Activated T-helper 1 cell treated with anti-CD3 and anti-CD28 coated beads, Interleukin-12 subunit alpha, Interleukin-12 subunit beta, Interleukin-2, Interleukin-4 antibody, amounts not matched to agents 30 ng/mL and 10 ng/mL and 1 ng/mL, durations not matched to agents 14 hours and 24 hours and 36 hours (primary cell): ENCODE measurements at regions not wholly inside any gene's neighbourhood (a gene's known extent, or its start where the extent isn't known, plus 50 kb on each side); places are given as distances from the start of the nearest gene placed in this dataset.

Source experiments
- DNase-seq: peaks from one replicate; pipeline ENCODE4 v3.0.0; 2021; ENCODE audit warnings: low spot score
- H3K27ac Mint-ChIP-seq: one replicate; pipeline ENCODE4 v1.8.0; 2021; ENCODE audit warnings: mild to moderate bottlenecking, mixed read lengths
- H3K27me3 Mint-ChIP-seq: one replicate; pipeline ENCODE4 v1.8.0; 2022; ENCODE audit warnings: mild to moderate bottlenecking, moderate library complexity, mixed read lengths; ENCODE audit not compliant: insufficient read depth
- H3K36me3 Mint-ChIP-seq: one replicate; pipeline ENCODE4 v1.8.0; 2021; ENCODE audit warnings: low read depth, mixed read lengths
- H3K4me1 Mint-ChIP-seq: one replicate; pipeline ENCODE4 v1.8.0; 2021; ENCODE audit warnings: low read depth, mixed read lengths
- H3K4me3 Mint-ChIP-seq: one replicate; pipeline ENCODE4 v1.8.0; 2021; ENCODE audit warnings: mild to moderate bottlenecking, moderate library complexity, mixed read lengths
- H3K9me3 Mint-ChIP-seq: one replicate; pipeline ENCODE4 v1.8.0; 2021; ENCODE audit warnings: mixed read lengths
- intact Hi-C: fragments of 100-400 bp; cut with micrococcal nuclease; formaldehyde crosslinking; loops from one replicate; pipeline ENCODE4 v1.15.1; 2024

- no peak for DNase-seq
- Mint-ChIP-seq H3K9me3 (no peaks in the 10 kb centered on the region), H3K27ac (no peak overlapping the region), H3K27me3 (no peaks in the 10 kb centered on the region), H3K36me3 (no peaks in the 10 kb centered on the region), H3K4me1 (no peaks in the 10 kb centered on the region), H3K4me3 (no peak overlapping the region)
- intact Hi-C loops = no loop called here
Measured at GRCh38 chr1:102640312-102640711, 468.0 kb downstream of the COL11A1 start.

- no peak overlapping the region for H3K4me3 Mint-ChIP-seq
- no peak for DNase-seq
- H3K4me1 Mint-ChIP-seq = no peaks in the 10 kb centered on the region
- no peaks in the 10 kb centered on the region for H3K9me3 Mint-ChIP-seq
- no peaks in the 10 kb centered on the region for H3K27me3 Mint-ChIP-seq
- H3K36me3 Mint-ChIP-seq = no peaks in the 10 kb centered on the region
- intact Hi-C loops = no loop called here
- no peak overlapping the region for H3K27ac Mint-ChIP-seq
Measured at GRCh38 chr1:102631691-102632090, 476.6 kb downstream of the COL11A1 start.

GRCh38 chr1:102630041-102630440, 478.3 kb downstream of the COL11A1 start:
- intact Hi-C loops = no loop called here
- no peaks in the 10 kb centered on the region for H3K36me3 Mint-ChIP-seq
- DNase-seq = no peak
- H3K27ac Mint-ChIP-seq = no peak overlapping the region
- no peaks in the 10 kb centered on the region for H3K27me3 Mint-ChIP-seq
- H3K4me3 Mint-ChIP-seq = no peak overlapping the region
- H3K9me3 Mint-ChIP-seq = no peaks in the 10 kb centered on the region
- no peaks in the 10 kb centered on the region for H3K4me1 Mint-ChIP-seq

DNA sequence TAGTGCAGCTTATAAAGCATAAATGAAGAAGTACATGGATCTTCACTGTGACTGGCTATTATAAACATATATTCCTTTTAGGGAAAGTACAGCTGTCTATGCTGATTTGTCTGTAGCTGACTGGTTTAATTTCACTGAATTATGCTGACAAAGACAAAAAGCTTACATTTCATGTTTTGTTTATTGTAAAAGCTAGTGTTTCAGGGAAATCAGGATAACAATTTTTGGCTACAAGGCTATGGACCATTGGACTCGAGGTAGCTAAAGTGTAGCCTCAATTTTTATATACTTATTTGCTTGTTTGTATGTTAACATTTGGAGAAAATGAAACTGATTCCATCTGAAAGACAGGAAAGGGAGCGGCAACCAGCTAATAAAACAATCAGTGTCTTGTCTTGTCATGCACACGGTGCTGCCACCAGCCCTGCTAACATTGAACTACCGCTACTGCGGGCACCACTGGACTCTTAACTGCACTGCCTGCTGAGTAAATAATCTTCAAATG, 480.2 kb downstream of the COL11A1 start:
- H3K36me3 Mint-ChIP-seq = no peaks in the 10 kb centered on the region
- no peak for DNase-seq
- H3K4me3 Mint-ChIP-seq = no peak overlapping the region
- H3K27me3 Mint-ChIP-seq = no peaks in the 10 kb centered on the region
- intact Hi-C loops = no loop called here
- H3K4me1 Mint-ChIP-seq = no peaks in the 10 kb centered on the region
- no peaks in the 10 kb centered on the region for H3K9me3 Mint-ChIP-seq
- H3K27ac Mint-ChIP-seq = no peak overlapping the region

DNA sequence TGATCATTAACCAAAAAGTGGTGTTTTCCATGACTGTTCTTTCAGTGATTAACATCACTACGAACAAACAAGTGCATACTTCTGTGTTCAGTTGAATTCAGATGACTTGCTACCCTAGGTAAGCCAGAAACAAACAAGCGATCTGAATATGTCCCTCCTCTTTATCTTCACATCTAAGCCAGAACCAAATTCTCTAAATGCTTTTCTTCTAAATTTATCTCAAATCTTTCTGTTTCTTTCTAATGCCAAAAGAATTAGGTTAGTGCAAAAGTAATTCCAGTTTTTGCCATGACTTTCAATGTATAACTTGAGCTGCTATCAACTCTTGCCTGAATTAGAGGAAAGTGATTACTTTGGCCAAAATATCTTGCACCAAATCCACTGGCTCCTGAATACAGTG, 481.2 kb downstream of the COL11A1 start:
- DNase-seq = no peak
- Mint-ChIP-seq H3K27me3 (no peaks in the 10 kb centered on the region), H3K27ac (no peak overlapping the region), H3K36me3 (no peaks in the 10 kb centered on the region), H3K9me3 (no peaks in the 10 kb centered on the region), H3K4me3 (no peak overlapping the region), H3K4me1 (no peaks in the 10 kb centered on the region)
- intact Hi-C loops = no loop called here

DNA sequence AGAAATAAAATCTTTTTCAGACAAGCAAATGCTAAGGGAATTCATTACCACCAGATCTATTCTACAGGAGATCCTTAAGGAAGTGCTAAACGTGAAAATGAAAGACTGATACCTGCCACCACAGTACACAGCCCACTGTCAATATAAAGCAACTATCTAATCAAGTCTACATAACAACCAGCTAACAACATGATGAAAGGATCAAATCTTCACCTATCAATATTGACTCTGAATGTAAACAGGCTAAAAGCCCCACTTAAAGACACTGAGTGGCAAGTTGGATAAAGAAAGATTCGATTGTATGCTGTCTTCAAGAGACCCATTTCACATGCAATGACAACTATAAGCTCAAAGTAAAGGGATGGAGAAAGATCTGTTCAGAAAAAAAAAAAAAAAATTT, 492.4 kb downstream of the COL11A1 start:
- Mint-ChIP-seq H3K9me3 (peaks cover 5% of the 10 kb centered on the region), H3K27me3 (no peaks in the 10 kb centered on the region), H3K27ac (no peak overlapping the region), H3K4me1 (no peaks in the 10 kb centered on the region), H3K4me3 (no peak overlapping the region), H3K36me3 (no peaks in the 10 kb centered on the region)
- no peak for DNase-seq
- intact Hi-C loops = no loop called here

- Mint-ChIP-seq H3K9me3 (no peaks in the 10 kb centered on the region), H3K27me3 (no peaks in the 10 kb centered on the region), H3K4me1 (no peaks in the 10 kb centered on the region), H3K27ac (no peak overlapping the region), H3K36me3 (no peaks in the 10 kb centered on the region), H3K4me3 (no peak overlapping the region)
- intact Hi-C loops = no loop called here
- DNase-seq = no peak
Measured at GRCh38 chr1:102595106-102595505, 513.2 kb downstream of the COL11A1 start.

DNA sequence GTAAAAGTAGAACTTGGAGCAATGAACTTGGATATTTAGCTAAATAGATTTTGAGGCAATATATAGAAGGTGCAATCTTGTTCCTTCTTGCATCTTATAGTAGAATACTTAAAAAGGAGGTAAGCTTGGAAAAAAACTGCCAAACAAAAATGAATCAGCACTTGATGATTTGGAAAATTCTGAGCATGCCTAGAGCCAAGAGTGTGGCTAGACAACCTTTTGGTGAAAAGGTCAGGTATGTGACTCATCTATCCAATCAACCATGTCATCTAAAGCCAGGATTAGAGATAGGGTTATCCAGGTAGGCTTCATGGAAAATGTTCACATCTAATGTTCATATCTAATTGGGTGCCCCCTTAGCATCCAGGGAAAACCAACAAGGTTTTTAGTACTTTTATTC, 515.0 kb downstream of the COL11A1 start:
- intact Hi-C loops = no loop called here
- Mint-ChIP-seq H3K4me1 (no peaks in the 10 kb centered on the region), H3K4me3 (no peak overlapping the region), H3K9me3 (no peaks in the 10 kb centered on the region), H3K27ac (no peak overlapping the region), H3K36me3 (no peaks in the 10 kb centered on the region), H3K27me3 (no peaks in the 10 kb centered on the region)
- DNase-seq = no peak

GRCh38 chr1:102588536-102588935, 519.8 kb downstream of the COL11A1 start:
- Mint-ChIP-seq H3K4me1 (no peaks in the 10 kb centered on the region), H3K27me3 (no peaks in the 10 kb centered on the region), H3K9me3 (no peaks in the 10 kb centered on the region), H3K4me3 (no peak overlapping the region), H3K36me3 (no peaks in the 10 kb centered on the region), H3K27ac (no peak overlapping the region)
- intact Hi-C loops = no loop called here
- DNase-seq = no peak

DNA sequence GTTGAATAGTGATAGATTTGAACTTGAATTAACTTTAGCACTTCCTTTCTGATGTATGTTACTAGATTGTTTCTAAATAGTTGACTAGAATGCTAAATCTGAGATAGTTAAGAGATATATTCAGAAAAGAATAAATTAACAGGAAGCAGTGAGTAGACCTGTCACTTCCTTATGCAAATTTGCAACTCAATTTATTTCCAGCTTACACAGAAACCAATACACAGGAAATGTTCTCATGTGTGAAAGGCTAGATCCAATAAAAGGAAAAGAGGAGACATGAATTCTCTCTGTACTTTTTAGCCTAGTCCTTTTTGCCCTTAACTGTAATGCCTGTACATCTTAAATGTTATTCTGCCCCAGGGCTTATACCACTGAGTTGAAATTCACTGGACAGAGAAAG, 522.3 kb downstream of the COL11A1 start:
- H3K27ac Mint-ChIP-seq = no peak overlapping the region
- no peaks in the 10 kb centered on the region for H3K36me3 Mint-ChIP-seq
- intact Hi-C loops = no loop called here
- H3K4me3 Mint-ChIP-seq = no peak overlapping the region
- no peak for DNase-seq
- H3K4me1 Mint-ChIP-seq = no peaks in the 10 kb centered on the region
- no peaks in the 10 kb centered on the region for H3K27me3 Mint-ChIP-seq
- H3K9me3 Mint-ChIP-seq = no peaks in the 10 kb centered on the region

DNA sequence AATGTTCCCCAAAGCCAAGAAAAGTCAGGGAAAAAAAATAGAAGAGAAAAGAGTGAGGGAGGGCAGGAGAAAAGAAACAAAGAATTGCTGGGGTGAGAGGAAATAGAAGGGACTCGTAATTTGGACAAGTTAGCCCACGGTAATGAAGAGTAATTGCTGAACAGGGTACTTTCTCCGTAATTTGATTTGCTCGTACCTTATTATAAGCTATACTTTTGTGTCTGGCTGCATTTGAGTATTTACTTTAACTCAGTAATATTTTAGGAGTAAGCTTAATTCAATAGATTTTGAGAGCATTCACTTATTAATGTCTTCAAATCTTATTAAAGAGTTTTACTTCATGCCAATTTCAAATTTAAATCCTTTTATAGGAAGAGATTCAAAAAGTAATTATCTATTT, 527.5 kb downstream of the COL11A1 start:
- Mint-ChIP-seq H3K4me1 (no peaks in the 10 kb centered on the region), H3K36me3 (no peaks in the 10 kb centered on the region), H3K4me3 (no peak overlapping the region), H3K9me3 (no peaks in the 10 kb centered on the region), H3K27me3 (no peaks in the 10 kb centered on the region), H3K27ac (no peak overlapping the region)
- DNase-seq = no peak
- intact Hi-C loops = no loop called here

GRCh38 chr1:102578804-102579203, 529.5 kb downstream of the COL11A1 start:
- no peaks in the 10 kb centered on the region for H3K9me3 Mint-ChIP-seq
- DNase-seq = no peak
- H3K4me1 Mint-ChIP-seq = no peaks in the 10 kb centered on the region
- no peaks in the 10 kb centered on the region for H3K36me3 Mint-ChIP-seq
- intact Hi-C loops = no loop called here
- H3K27me3 Mint-ChIP-seq = no peaks in the 10 kb centered on the region
- H3K27ac Mint-ChIP-seq = no peak overlapping the region
- H3K4me3 Mint-ChIP-seq = no peak overlapping the region

DNA sequence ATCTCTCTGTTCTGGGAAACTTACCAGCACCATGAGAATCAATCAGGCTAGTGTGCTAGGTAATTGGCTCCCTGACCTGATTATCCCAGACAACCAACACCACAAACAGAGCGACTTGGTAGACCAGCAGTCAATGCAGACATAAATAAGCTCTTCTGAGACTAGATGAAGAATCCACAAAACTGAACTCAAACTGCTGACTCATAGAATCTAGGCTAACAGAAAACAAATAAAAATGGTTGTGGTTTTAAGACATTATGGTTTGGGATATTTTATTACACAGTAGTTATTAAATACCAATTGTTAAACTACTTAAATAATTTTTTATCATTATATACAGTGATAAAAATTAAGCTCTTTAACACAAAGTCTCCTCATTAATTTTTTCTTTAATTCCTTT, 535.7 kb downstream of the COL11A1 start:
- H3K4me3 Mint-ChIP-seq = no peak overlapping the region
- no peaks in the 10 kb centered on the region for H3K36me3 Mint-ChIP-seq
- H3K9me3 Mint-ChIP-seq = no peaks in the 10 kb centered on the region
- H3K4me1 Mint-ChIP-seq = no peaks in the 10 kb centered on the region
- no peaks in the 10 kb centered on the region for H3K27me3 Mint-ChIP-seq
- no peak for DNase-seq
- no peak overlapping the region for H3K27ac Mint-ChIP-seq
- intact Hi-C loops = no loop called here

GRCh38 chr1:102566182-102566581, 542.1 kb downstream of the COL11A1 start:
- intact Hi-C loops = no loop called here
- Mint-ChIP-seq H3K36me3 (no peaks in the 10 kb centered on the region), H3K9me3 (no peaks in the 10 kb centered on the region), H3K4me1 (no peaks in the 10 kb centered on the region), H3K4me3 (no peak overlapping the region), H3K27ac (no peak overlapping the region), H3K27me3 (no peaks in the 10 kb centered on the region)
- no peak for DNase-seq
